ENCODE measurements at regions not wholly inside any gene's neighbourhood (a gene's known extent, or its start where the extent isn't known, plus 50 kb on each side); places are given as distances from the start of the nearest gene placed in this dataset.
"Not testable (repeated sequence)": the region's sequence is repeated elsewhere in the genome, so short reads cannot be mapped to it uniquely, and the experiment has no call there.

- H3K27me3 ChIP-seq: no peaks in the 10 kb centered on the region
- H3K9me3 ChIP-seq: peaks cover 0 to 2% of the 10 kb centered on the region in 2 donors
- intact Hi-C loops (cut with DNase I): no loop called here
- no peaks in the 10 kb centered on the region for H3K36me3 ChIP-seq
- ATAC-seq (no peak), DNase-seq (peak in 1 of 4 donors; percentile 48)
- H3K4me1 ChIP-seq: peaks cover 0 to 16% of the 10 kb centered on the region in 2 donors
- H3K4me3 ChIP-seq: no peak overlapping the region
- TF ChIP-seq CTCF (IDR thresholded peaks at IDR 0.05): no peak
- no peak overlapping the region for H3K27ac ChIP-seq
Measured at GRCh38 chr2:43005245-43005974, 213.0 kb upstream of the HAAO start.

GRCh38 chr2:43004879-43005244 is 212.5 kb upstream of the HAAO start:
- no peak for TF ChIP-seq CTCF (IDR thresholded peaks at IDR 0.05)
- no peaks in the 10 kb centered on the region for H3K36me3 ChIP-seq
- no peak for DNase-seq
- no peak for ATAC-seq
- no peak overlapping the region for H3K4me3 ChIP-seq
- H3K9me3 ChIP-seq: peaks cover 0 to 2% of the 10 kb centered on the region in 2 donors
- peaks cover 0 to 16% of the 10 kb centered on the region in 2 donors for H3K4me1 ChIP-seq
- intact Hi-C loops (cut with DNase I): no loop called here
- H3K27me3 ChIP-seq: no peaks in the 10 kb centered on the region
- no peak overlapping the region for H3K27ac ChIP-seq

GRCh38 chr2:43004126-43004865 is 211.9 kb upstream of the HAAO start:
- intact Hi-C loops (cut with DNase I); H3K9me3 ChIP-seq; H3K27ac ChIP-seq; DNase-seq; H3K27me3 ChIP-seq; ATAC-seq; H3K36me3 ChIP-seq; H3K4me3 ChIP-seq: not testable (repeated sequence)
- peaks cover 0 to 16% of the 10 kb centered on the region in 2 donors for H3K4me1 ChIP-seq

- intact Hi-C loops (cut with DNase I): no loop called here
- TF ChIP-seq CTCF (IDR thresholded peaks at IDR 0.05): no peak
- Histone ChIP-seq H3K27ac (no peak overlapping the region), H3K4me1 (peaks cover 0 to 16% of the 10 kb centered on the region in 2 donors), H3K4me3 (no peak overlapping the region), H3K9me3 (peaks cover 0 to 2% of the 10 kb centered on the region in 2 donors), H3K27me3 (no peaks in the 10 kb centered on the region), H3K36me3 (no peaks in the 10 kb centered on the region)
- ATAC-seq (no peak), DNase-seq (no peak)
Measured at GRCh38 chr2:43003702-43004101, 211.3 kb upstream of the HAAO start.

GRCh38 chr2:43001787-43002468 is 209.5 kb upstream of the HAAO start:
- no peak for TF ChIP-seq CTCF (IDR thresholded peaks at IDR 0.05)
- no peak for ATAC-seq
- H3K4me1 ChIP-seq: peaks cover 0 to 16% of the 10 kb centered on the region in 2 donors

More at GRCh38 chr2:43001787-43002468, 209.5 kb upstream of the HAAO start:
- Histone ChIP-seq H3K27ac (no peak overlapping the region), H3K4me3 (no peak overlapping the region), H3K9me3 (no peaks in the 10 kb centered on the region), H3K36me3 (no peaks in the 10 kb centered on the region), H3K27me3 (no peaks in the 10 kb centered on the region)
- DNase-seq: no peak
- intact Hi-C loops (cut with DNase I): no loop called here
